ENCODE measurements at regions not wholly inside any gene's neighbourhood (a gene's known extent, or its start where the extent isn't known, plus 50 kb on each side); places are given as distances from the start of the nearest gene placed in this dataset.

DNA sequence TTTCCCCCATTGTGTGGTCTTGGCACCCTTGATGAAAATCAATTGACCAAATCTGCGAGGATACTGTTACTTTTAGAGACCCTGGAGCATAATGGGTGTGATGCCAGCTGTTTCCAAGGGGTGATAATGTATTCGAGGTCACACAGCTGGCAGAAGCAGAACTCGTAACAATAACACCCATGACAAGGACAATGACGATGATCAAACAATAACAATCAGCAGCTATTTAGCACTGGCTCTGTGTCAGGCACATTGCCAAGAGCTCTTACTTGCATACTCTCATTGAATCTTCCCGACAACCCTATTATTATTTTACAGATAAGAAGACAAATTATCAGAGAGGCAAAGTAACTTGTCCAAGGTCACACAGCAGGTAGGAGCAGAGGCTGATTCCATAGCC lies 223.7 kb upstream of the MSX2 start:
- TF ChIP-seq, protein P1, sequence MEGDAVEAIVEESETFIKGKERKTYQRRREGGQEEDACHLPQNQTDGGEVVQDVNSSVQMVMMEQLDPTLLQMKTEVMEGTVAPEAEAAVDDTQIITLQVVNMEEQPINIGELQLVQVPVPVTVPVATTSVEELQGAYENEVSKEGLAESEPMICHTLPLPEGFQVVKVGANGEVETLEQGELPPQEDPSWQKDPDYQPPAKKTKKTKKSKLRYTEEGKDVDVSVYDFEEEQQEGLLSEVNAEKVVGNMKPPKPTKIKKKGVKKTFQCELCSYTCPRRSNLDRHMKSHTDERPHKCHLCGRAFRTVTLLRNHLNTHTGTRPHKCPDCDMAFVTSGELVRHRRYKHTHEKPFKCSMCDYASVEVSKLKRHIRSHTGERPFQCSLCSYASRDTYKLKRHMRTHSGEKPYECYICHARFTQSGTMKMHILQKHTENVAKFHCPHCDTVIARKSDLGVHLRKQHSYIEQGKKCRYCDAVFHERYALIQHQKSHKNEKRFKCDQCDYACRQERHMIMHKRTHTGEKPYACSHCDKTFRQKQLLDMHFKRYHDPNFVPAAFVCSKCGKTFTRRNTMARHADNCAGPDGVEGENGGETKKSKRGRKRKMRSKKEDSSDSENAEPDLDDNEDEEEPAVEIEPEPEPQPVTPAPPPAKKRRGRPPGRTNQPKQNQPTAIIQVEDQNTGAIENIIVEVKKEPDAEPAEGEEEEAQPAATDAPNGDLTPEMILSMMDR (conservative IDR thresholded peaks at IDR 0.05 in 1 of 2, IDR thresholded peaks at IDR 0.05 in 1 of 2; ENCODE audit: extremely low read depth in 1 of 2, insufficient read depth in 1 of 2, low read depth in 1 of 2, low read length in 2 of 2), result no peak
- no peak for TF ChIP-seq EZH2 (IDR thresholded peaks at IDR 0.05; ENCODE audit: borderline replicate concordance, low read length)

Data from mammary epithelial cell (primary cell).